SU-DHL-6 (cell line): ENCODE measurements at regions not wholly inside any gene's neighbourhood (a gene's known extent, or its start where the extent isn't known, plus 50 kb on each side); places are given as distances from the start of the nearest gene placed in this dataset.

ENCODE experiments used
- H2AFZ ChIP-seq: fragments of 200-600 bp; sonication (generic); 2 replicates; pipeline ENCODE4 v1.6.1; 2014; ENCODE audit warnings: low read depth, mild to moderate bottlenecking, moderate library complexity, mixed read lengths, antibody characterized with exemption, low read length; ENCODE audit not compliant: severe bottlenecking
- H3F3A ChIP-seq: fragments of 200-600 bp; shearing (Covaris generic); 2 replicates; pipeline ENCODE4 v1.6.0; 2016; ENCODE audit warnings: antibody characterized with exemption, mild to moderate bottlenecking; ENCODE audit not compliant: insufficient read depth
- H3K27ac ChIP-seq: fragments of 200-600 bp; sonication (generic); 2 replicates; pipeline ENCODE4 v1.5.1; 2016; ENCODE audit warnings: low read depth, mild to moderate bottlenecking, low read length, moderate library complexity, mixed read lengths
- H3K27me3 ChIP-seq: fragments of 200-600 bp; sonication (generic), shearing (Covaris generic); 2 replicates; pipeline ENCODE4 v1.6.0; 2014; ENCODE audit warnings: mild to moderate bottlenecking, low read length
- H3K36me3 ChIP-seq: fragments of 200-600 bp; sonication (generic); 2 replicates; pipeline ENCODE4 v1.6.1; 2014; ENCODE audit warnings: mild to moderate bottlenecking, low read length, mixed read lengths
- H3K4me2 ChIP-seq: fragments of 300-600, 200-600 bp; shearing (Covaris generic), sonication (generic); 2 replicates; pipeline ENCODE4 v1.6.0; 2014; ENCODE audit warnings: low read length, low read depth, mild to moderate bottlenecking; ENCODE audit not compliant: poor library complexity, severe bottlenecking
- H3K4me3 ChIP-seq: fragments of 200-600 bp; sonication (generic); 2 replicates; pipeline ENCODE4 v1.5.1; 2014; ENCODE audit warnings: antibody characterized with exemption, low read length, mild to moderate bottlenecking, mixed read lengths; ENCODE audit not compliant: insufficient read depth, poor library complexity, severe bottlenecking
- H3K79me2 ChIP-seq: fragments of 200-600 bp; sonication (generic); 2 replicates; pipeline ENCODE4 v1.6.1; 2014; ENCODE audit warnings: mild to moderate bottlenecking, low read length, moderate library complexity; ENCODE audit not compliant: insufficient read depth
- H3K9ac ChIP-seq: fragments of 200-600 bp; sonication (generic); 2 replicates; pipeline ENCODE4 v1.7.0; 2014; ENCODE audit warnings: mild to moderate bottlenecking, low read length
- H3K9me2 ChIP-seq: fragments of 200-600 bp; sonication (generic); replicated peaks from 2 replicates; pipeline ENCODE4 v1.6.1; 2014; ENCODE audit warnings: low read length; ENCODE audit not compliant: insufficient read depth
- H3K9me3 ChIP-seq: fragments of 200-600 bp; sonication (generic); 2 replicates; pipeline ENCODE4 v1.6.1; 2014; ENCODE audit warnings: low read length, mixed read lengths; ENCODE audit not compliant: insufficient read depth
- H4K20me1 ChIP-seq: fragments of 200-600 bp; sonication (generic); 2 replicates; pipeline ENCODE4 v1.6.1; 2014; ENCODE audit warnings: low read depth, mild to moderate bottlenecking, antibody characterized with exemption, low read length, moderate library complexity, mixed read lengths
- EZH2phosphoT487 ChIP-seq: fragments of 200-600 bp; sonication (generic), shearing (Covaris generic); conservative IDR thresholded peaks from 2 replicates; pipeline ENCODE4 v1.6.1; 2018; ENCODE audit warnings: mild to moderate bottlenecking, antibody characterized with exemption, low read length, moderate library complexity, mixed read lengths
- TF ChIP-seq, protein P1 (sequence below): fragments of 200-600 bp; sonication (generic); IDR thresholded peaks from one replicate; pipeline ENCODE4 v1.5.1; 2017; ENCODE audit warnings: antibody characterized with exemption, mild to moderate bottlenecking, low read length, moderate library complexity; ENCODE audit not compliant: insufficient read depth, poor library complexity, severe bottlenecking

DNA sequence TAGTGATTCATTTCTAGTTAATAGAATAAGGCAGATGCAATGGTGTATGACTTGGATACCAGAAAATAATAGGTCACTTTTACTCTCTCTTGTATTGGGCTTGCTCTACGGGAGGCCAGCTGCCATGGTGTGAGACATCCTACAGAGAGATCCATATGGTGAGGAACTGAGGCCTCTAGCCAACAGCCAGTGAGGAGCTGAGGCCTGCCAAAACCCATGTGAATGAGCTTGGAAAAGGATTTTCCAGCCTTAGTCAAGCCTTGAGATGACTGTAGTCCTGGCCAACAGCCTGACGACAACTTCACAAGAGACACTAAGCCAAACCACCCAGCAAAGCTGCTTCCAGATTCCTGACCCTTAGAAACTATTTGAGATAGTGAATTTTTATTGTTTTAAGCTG, 1300.2 kb downstream of the RAPGEF2 start:
- H4K20me1 ChIP-seq, result no peaks in the 10 kb centered on the region
- H3K79me2 ChIP-seq, result no peaks in the 10 kb centered on the region
- no peaks in the 10 kb centered on the region for H3K36me3 ChIP-seq
- no peaks in the 10 kb centered on the region for H3F3A ChIP-seq
- no peaks in the 10 kb centered on the region for H3K9me2 ChIP-seq
- no peak overlapping the region for H3K27ac ChIP-seq
- H3K9ac ChIP-seq, result no peak overlapping the region
- no peak overlapping the region for H3K4me2 ChIP-seq
- TF ChIP-seq, protein P1, sequence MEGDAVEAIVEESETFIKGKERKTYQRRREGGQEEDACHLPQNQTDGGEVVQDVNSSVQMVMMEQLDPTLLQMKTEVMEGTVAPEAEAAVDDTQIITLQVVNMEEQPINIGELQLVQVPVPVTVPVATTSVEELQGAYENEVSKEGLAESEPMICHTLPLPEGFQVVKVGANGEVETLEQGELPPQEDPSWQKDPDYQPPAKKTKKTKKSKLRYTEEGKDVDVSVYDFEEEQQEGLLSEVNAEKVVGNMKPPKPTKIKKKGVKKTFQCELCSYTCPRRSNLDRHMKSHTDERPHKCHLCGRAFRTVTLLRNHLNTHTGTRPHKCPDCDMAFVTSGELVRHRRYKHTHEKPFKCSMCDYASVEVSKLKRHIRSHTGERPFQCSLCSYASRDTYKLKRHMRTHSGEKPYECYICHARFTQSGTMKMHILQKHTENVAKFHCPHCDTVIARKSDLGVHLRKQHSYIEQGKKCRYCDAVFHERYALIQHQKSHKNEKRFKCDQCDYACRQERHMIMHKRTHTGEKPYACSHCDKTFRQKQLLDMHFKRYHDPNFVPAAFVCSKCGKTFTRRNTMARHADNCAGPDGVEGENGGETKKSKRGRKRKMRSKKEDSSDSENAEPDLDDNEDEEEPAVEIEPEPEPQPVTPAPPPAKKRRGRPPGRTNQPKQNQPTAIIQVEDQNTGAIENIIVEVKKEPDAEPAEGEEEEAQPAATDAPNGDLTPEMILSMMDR, result no peak
- no peak for TF ChIP-seq EZH2phosphoT487
- H2AFZ ChIP-seq, result no peak overlapping the region
- no peaks in the 10 kb centered on the region for H3K27me3 ChIP-seq
- no peak overlapping the region for H3K4me3 ChIP-seq
- H3K9me3 ChIP-seq, result no peaks in the 10 kb centered on the region

DNA sequence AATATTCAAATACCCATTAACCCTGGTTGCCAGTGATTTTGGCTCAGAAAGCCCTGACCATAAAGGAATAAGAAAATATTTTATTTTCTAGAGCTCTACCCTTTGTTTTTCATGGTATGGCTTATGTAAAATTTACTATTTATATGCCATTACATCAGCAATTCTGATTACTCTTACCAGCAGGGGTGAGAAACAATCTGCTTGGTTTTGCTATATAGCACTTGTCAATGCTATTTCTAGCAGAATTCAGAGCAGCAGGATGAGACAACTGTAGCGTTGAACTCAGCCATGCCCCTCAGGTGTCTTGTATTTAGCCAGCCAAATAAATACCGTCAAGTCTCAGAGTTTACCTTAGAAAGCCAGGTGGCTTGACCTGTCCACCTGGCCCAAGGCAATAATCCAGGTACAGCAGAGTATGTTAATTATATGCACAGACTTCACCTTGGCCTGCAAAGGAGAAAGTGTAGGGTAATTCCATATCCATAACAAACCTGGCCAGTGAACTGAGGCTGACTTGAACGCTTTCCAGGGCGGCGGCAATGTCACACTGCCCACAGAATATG, 1303.5 kb downstream of the RAPGEF2 start:
- no peaks in the 10 kb centered on the region for H3K9me3 ChIP-seq
- no peak overlapping the region for H2AFZ ChIP-seq
- H3K79me2 ChIP-seq, result no peaks in the 10 kb centered on the region
- H3K27ac ChIP-seq, result no peak overlapping the region
- no peaks in the 10 kb centered on the region for H3K9me2 ChIP-seq
- no peaks in the 10 kb centered on the region for H3K27me3 ChIP-seq
- no peak overlapping the region for H3K4me3 ChIP-seq
- H3F3A ChIP-seq, result no peaks in the 10 kb centered on the region
- H3K4me2 ChIP-seq, result no peak overlapping the region
- no peaks in the 10 kb centered on the region for H4K20me1 ChIP-seq
- TF ChIP-seq, protein P1, result no peak
- no peak for TF ChIP-seq EZH2phosphoT487
- H3K9ac ChIP-seq, result no peak overlapping the region
- no peaks in the 10 kb centered on the region for H3K36me3 ChIP-seq

DNA sequence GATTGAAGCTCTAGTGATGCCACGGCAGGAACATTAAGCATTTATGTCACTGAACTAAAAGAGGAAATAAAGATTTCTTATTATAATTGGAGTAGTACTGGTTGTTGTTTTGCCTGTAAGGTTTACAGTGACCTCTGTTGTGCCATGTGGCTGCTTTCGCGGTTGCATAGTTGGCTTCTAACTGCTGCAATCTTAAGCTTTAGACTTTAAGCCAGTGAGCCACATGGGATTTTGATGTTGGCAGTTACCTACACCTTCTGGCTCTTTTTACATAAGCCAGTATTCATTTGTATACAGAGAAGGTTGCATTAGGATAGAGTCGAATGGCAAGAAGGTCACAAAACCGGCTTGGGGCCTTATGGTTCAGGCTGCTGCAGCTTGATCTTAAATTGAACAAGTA, 1311.6 kb downstream of the RAPGEF2 start:
- no peak overlapping the region for H3K4me3 ChIP-seq
- H3K79me2 ChIP-seq, result no peaks in the 10 kb centered on the region
- H2AFZ ChIP-seq, result no peak overlapping the region
- TF ChIP-seq, protein P1, result no peak
- no peak for TF ChIP-seq EZH2phosphoT487
- H3K36me3 ChIP-seq, result no peaks in the 10 kb centered on the region
- H3K4me2 ChIP-seq, result no peak overlapping the region
- H3F3A ChIP-seq, result no peaks in the 10 kb centered on the region
- H4K20me1 ChIP-seq, result no peaks in the 10 kb centered on the region
- H3K9me3 ChIP-seq, result no peaks in the 10 kb centered on the region
- no peak overlapping the region for H3K27ac ChIP-seq
- H3K27me3 ChIP-seq, result no peaks in the 10 kb centered on the region
- H3K9me2 ChIP-seq, result no peaks in the 10 kb centered on the region
- H3K9ac ChIP-seq, result no peak overlapping the region
